HS-27A (cell line): ENCODE measurements at regions not wholly inside any gene's neighbourhood (a gene's known extent, or its start where the extent isn't known, plus 50 kb on each side); places are given as distances from the start of the nearest gene placed in this dataset.
"Not testable (repeated sequence)": the region's sequence is repeated elsewhere in the genome, so short reads cannot be mapped to it uniquely, and the experiment has no call there.

Experiments used
- DNase-seq: peaks from one replicate; pipeline ENCODE4 v3.0.0-alpha.2; 2012; ENCODE audit warnings: low read depth, missing footprints

DNA sequence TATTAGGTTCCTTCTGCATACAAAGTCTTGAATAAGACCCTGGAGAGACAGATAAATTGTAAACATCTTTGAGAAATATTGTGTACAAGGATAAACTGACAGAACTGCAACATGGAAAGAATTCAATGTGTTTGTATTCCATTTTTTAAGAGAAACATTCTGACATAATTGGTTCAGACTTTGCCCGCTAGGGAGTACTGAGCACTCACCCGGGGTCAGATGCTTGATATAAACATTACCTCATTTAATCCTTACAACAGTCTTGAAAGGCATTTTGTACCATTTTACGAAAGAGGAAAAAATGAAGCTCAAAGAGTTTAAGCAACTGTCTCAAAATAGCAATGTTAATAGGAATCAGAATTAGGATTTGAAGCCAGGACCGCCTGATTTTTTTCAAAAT lies 416.7 kb upstream of the CRIM1 start:
- no peak for DNase-seq

DNA sequence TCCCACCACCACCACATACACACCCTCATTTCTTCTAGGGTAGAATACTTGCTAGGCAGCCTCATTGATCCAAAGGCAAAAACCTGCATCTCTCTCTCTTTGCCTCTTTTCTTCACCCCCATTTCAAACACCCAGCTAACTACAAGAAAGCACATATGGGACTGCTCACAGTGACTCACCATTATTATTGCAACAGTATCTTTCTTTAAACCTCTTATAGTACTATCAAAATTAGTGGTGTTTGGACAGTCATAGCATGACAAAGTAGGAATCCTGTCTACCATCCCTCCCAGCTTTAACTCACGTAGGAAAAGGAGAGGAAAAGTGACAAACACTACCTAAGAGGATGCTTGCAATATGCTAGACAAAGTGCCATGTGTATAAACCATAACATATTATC lies 422.5 kb upstream of the CRIM1 start:
- no peak for DNase-seq

DNA sequence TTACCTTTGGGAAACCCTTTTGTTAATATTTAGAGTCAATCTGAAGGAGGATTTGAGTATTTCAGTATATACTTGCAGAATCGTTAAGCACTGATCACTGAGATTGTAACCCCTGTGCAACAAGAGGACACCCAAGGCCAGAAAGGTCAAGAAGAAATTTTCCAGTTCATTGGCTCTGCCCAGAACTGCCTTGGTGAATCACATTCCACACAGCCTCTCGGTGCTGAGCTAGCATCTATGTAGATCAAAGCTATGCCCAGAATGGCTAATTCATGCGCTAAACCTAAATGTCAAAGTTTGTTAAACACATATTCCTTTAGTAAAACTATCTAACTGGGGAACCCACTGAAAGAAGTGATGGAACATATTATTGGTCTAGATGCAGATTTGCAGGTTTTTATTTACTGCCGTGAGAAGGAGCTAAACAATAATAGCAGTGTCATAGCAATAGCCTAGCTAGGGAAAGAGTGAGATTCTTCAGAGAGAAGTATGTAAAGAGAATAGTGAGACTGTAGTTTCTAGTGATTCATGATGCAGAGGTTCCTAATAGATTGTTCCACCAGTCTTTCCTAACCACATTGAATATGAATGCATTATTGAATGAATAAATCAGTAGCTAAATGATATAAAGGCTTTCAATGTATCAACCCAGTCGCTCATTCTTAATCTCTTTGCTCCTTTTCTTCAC lies 423.2 kb upstream of the CRIM1 start:
- no peak for DNase-seq

DNA sequence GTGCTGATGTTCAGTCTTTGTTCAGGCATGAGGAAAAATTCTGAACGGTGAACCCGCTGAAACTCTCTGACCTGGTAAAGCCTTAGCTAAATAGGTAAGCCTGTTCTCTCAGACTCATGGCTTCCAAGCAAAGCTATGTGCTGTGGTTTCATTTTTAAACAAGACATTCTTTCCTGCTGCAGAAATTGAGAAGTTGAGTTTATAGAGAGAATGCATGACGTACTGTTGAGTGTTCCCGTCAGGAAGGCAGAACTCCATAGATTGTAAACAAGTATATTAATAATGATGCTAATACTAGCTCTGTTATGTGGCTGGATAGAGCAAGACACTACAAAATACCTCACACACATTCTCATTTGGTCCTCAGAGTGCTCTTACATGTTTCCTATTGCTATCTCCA lies 424.0 kb upstream of the CRIM1 start:
- DNase-seq, result no peak

DNA sequence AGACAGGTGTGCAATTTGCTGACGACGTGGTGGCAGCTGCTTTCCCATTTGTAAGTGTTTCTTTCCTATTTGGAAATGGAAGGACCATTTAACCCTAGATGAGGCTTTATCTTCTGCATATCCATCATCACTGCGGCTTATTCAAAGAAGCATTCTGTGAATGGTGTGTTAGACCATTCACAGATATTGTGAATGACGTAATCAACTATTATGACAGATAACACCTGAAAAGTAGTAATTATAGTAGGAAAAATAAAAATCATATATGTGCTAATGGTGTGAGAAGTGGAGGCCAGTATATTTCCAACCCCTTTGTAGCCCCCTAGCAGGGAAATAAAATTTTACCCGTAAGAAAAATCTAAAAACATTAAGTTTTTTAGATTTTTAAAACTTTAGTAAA lies 424.5 kb upstream of the CRIM1 start:
- no peak for DNase-seq

DNA sequence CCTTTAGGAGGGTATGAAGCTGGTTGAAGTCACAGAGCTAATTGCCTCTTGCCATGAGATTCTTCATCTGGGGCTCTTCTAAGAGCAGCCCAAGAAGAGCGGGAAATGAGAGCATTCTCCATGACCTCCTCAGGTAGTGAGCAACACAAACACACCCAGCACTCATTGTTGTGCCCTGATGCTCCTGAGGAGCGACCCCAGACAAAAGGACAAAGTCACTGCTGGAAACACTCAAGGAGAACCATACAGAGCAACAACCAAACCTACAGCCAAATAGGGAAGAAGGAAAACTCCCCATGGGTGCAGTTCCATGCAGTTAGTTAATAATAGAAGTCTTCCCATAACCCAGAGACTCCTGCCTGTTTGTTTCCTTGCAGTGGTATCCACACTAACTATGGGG lies 426.0 kb upstream of the CRIM1 start:
- no peak for DNase-seq

DNA sequence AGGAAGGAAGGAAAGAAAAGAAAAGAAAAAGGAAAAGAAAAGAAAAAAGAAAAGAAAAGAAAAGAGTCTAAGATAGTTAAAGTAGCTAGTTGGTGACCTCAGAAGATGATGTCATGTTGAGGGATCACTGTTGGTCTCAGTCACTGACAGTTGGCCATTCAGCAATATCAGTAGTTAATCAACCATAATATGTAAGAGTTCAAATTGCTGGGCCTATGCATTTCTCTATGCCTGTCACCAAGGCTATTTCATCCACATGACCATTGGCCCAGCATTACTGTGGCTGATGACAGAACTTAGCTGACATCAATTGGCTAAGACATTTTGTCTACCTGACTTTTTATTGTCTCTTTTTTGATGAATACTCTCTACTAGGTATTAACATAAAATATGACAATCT lies 435.5 kb upstream of the CRIM1 start:
- no peak for DNase-seq

DNA sequence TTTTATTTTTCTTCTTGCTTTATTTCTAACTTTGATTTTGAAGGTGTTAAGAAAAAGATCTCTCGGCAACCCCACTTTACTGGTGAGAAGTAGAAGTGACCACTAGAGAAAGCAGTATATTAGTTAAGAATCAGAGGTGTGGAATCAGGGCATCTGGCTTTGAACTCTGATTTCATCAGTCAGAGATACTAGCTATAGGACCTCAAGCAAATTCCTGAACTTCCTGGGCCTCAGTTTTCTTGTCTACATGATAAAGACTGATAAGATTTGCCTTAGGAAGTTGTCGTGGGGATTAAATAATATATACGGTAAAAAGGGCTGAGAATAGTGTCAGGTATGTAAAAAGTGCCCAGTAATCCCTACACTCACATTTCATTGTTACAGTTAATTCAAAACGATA lies 440.3 kb upstream of the CRIM1 start:
- no peak for DNase-seq

DNA sequence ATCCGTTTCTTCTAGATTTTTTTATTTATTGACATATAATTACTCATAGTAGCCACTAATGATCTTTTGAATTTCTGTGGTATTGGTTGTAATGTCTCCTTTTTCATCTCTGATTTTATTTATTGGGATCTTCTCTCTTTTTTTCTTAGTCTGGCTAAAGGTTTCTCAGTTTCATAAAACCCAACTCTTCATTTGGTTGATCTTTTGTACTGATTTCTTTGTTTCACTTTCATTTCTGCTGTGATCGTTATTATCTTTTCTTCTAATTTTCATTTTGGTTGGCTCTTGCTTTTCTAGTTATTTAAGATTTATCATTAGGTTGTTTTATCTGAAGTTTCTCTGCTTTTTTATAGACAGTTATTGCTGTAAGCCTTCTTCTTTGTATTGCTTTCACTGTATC lies 463.6 kb upstream of the CRIM1 start:
- no peak for DNase-seq

DNA sequence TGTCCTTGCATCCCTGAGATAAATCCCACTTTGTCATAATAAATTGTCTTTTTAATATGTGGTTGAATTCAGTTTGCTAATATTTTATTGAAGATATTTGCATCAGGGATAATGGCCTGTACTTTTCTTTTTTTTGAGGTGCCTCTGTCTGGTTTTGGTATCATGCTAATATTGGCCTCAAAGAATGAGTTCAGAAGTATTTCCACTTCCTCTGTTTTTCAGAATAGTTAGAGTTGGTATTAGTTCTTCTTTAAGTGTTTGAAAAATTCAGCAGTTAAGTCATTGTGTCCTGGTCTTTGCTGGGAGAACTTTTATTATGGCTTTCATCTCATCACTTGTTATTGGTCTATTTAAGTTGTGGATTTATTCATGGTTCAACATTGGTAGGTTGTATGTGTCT lies 464.1 kb upstream of the CRIM1 start:
- DNase-seq, result no peak

DNA sequence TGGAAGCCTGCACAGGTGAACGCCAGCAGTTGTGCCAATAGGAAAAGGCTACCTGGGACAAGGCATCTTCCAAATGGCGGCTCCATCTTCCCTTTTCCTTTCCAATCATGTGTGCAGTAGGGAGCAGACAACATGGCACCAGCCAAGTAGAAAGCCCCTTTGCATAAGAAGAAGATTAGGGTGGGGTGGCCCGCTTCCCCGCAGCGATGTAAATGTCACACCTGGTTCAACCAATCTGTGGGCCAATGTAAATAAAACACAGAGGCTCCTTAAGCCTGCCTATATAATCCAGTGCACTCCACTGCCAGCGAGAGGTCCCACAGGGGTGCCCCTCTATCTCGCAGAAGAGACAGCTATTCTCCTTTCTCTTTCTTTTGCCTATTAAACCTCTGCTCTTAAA lies 468.4 kb upstream of the CRIM1 start:
- DNase-seq, result no peak

DNA sequence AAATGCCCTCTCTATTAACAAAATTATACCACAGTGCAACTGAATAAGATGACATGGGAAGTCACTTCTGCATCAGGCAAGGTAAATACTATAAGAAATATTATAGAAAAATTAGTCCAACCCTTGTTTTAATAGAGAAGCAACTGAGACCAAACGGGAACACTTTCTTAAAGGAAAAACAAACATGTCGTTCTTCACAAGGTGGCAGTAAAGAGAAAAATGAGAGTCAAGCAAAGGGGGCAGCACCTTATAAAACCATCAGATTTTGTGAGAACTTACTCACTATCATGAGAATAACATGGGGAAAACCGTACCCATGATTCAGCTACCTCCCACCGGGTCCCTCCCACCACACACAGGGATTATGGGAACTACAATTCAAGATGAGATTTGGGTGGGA lies 481.7 kb upstream of the CRIM1 start:
- no peak for DNase-seq

DNA sequence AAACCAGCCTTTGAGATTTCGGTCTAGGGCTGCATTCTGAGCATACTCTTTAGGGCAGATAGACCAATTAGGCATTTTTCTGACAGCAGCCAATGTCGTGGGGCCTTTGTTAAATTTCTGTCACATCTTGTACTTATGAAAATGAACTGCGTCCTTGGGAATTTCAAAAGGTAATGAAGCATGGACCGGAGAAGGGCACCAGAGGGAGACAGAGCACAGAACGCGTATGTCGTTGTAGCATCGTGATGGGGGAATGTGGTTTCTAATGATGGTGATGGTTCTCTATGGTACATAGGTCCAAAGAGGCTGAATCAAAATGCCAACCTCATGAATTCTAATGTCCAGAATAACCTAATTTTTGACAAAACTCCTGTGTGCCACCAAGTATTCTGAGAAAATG lies 483.9 kb upstream of the CRIM1 start:
- no peak for DNase-seq

DNA sequence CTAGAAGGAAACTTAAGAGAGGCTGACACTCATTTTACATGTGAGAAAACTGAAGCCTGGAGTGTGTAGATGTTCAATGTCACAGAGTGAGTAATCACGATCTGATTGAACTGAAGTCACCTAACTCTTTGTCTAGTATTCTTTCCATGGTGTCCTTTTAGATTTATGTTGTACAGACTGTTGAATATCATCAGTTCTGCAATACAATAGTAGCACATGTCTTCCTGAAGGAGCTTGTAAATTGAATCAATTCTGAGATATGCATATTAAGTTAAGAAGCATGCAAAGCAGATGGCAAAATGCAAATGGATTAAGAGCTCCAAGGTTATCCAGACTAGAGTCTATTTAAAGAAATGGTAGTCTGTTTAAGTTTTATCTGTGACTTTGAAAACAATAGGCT lies 484.9 kb upstream of the CRIM1 start:
- DNase-seq, result no peak

DNA sequence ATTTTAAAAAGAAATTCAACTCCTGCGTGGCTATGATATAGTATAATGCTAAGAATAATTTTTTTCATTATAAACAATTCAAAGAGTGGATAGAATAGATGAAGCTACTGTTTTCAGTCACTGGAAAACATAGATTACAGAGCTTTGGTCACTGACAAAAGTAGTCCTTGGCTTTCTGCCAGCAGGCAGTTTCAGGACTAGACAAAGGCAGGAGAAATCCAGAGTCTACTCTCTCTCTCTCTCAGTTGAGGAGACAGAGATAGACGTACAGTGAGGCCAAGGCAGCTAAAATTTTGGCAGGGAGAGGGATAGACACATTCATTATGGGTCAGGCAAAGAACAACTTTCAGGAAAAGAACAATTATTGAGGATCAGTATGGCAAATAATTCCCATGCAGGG lies 491.4 kb upstream of the CRIM1 start:
- DNase-seq, result no peak

DNA sequence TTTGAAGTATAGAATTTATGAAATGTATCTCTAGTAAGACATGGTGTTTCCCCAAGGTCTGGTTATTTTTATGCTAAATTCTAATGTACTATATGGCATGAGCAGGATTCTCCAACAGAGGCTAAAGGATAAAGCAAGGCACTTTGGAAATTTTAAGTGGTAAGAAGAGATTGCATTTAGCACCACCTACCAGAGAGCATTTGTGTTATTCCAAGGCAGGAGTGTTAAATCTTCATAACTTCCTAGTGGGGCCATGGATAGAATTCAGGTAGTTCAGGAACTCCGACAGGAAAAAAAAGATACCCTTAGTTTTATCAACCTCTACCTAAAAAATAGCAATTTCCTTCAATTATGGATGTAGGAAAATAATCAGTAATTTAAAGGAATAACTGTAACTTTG lies 497.4 kb upstream of the CRIM1 start:
- DNase-seq, result no peak

DNA sequence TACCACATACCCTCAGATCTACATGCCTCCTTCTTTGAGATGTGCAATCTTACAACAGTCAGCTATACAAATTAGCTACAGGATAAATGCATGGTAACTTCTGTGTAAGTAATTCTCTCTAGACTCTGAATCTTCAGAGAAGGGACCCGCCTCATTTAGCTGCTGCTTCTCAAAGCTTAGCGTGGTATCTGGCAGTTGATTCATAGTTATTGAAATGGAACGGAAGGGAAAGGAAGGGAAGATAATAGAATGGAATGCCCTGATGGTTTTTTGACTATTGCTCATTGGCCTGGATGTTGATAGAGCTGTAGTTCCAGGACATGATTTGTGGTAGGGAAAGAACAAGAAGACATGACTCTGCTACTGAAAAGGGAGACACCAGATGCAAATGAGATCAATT lies 498.1 kb upstream of the CRIM1 start:
- no peak for DNase-seq

DNA sequence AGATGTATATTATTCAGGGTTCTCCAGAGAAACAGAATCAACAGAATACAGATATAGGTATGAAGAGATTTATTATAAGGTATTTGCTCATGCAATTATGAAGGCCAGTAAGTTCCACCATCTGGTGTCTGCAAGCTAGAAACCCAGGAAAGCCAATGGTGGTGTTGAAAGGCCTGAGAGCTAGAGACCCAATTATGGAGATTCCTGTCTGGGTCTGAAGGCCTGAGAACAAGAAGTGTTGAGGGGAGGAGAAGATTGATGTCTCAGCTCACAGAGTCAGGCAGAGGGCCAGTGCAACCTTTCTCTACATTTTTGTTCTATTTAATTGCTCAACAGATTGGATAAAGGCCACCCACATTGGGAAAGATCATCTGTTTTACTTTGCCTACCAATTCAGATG lies 524.2 kb upstream of the CRIM1 start:
- DNase-seq, result no peak

DNA sequence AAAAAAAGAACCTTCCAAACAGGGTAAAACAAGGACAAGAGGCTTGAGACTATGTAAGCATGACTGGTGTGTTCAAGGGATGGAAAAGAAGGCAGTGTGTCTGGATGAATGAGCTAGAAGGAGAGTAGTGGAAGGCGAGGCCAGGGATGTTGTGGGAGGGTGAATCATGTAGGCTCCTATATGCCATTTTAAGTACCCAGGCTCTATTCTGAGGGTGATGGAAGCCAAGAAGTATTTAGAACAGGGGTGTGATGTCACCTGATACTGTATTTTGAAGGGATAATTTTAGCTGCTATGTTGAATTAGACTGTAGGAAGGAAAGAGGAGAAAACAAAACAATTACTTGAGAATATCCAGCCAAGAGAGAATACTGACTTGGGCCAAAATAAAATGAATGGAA lies 524.7 kb upstream of the CRIM1 start:
- no peak for DNase-seq

DNA sequence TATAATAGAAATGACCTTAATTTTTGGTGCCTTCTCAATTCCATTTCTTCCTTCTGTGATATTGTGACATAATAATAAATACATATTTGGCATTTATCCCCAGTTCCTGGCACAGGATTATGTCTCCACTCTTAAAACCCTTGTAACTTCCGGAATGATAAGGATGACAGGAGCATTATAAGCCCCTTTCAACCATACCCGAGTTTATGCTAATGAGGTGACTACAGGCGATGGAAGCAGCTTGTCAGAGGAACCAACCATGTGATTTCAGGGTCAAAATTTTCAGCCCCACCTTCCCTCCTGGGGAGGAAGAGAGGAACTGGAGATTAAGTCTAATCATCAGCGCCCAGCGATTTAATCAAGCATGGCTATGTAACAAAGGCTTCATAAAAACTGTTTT lies 528.5 kb upstream of the CRIM1 start:
- DNase-seq, result no peak

DNA sequence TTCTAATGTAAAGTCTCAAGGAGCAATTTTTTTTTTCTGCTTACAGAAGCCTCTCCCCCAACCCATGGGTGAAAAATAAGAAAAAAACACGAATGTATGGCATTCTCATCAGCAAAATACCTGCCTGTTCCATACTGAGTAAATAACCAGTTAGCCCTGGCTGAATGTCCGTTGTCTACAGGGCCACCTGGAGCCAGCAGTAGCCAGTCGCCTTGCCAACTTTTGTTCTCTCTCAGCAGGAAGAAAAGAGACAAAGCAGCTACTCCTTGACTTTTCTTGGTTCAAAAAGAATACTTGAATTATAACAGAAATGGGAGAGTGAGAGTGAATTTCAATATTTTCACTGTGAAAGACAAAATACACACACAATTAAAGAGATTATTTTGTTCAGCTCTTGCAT lies 532.9 kb upstream of the CRIM1 start:
- DNase-seq, result no peak

DNA sequence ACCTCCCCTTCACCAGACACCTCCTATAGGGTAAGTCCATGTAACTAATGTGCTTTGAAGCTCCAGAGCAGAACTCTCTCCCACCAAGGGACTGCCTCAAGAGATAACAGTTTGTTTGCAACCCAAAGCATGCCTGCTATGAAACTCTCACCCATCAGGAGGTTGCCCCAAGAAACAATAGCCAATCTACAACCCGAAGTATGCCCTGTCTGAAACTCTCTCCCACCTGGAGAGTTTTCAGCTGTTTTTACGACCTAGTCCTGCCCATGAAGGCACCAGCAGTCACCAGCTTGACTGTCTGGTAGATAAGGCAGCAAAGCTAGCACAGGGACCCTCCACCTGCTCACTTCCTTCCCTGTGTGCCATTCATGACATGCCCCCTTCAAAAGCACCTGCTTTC lies 533.9 kb upstream of the CRIM1 start:
- no peak for DNase-seq

DNA sequence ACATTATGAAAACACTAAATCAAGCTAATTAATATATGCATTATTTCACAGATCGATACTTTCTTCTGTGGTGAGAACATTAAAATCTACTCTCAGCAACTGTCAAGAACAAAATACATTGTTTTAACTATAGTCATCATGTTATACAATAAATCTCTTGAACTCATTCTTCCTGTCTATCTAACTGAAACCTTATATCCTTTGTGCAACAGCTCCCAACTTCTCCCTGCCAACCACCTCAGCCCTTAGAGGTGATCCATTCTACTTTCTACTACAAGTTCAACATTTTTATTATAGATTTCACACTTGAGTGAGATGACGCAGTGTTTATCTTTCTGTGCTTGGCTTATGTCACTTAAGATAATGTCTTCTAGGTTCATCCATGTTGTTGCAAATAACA lies 535.2 kb upstream of the CRIM1 start:
- DNase-seq, result no peak

DNA sequence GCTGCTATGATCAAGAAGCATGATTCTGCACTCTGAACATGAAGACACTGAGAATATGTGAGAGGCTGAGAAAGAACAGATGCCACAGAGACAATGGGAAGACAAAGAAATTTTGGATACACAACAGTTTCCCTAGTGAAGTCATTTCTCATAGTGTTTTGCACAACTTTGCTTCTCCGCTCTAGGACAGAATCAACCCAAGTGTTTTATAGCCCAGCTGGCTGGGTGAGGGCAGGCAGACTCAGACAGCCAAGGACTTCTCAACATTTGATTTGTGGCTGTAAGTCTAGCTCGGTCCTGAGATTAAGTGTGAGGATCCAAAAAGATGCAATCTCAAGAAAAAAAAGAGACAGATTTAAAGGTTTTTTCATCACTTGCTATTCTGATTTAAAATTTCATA lies 536.5 kb upstream of the CRIM1 start:
- no peak for DNase-seq

DNA sequence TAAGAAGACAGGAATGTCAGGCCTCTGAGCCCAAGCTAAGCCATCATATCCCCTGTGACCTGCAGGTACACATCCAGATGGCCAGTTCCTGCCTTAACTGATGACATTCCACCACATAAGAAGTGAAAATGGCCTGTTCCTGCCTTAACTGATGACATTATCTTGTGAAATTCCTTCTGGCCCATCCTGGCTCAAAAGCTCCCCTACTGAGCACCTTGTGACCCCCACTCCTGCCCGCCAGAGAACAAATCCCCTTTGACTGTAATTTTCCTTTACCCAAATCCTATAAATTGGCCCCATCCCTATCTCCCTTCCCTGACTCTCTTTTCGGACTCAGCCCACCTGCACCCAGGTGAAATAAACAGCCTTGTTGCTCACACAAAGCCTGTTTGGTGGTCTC lies 537.2 kb upstream of the CRIM1 start:
- not testable (repeated sequence) for DNase-seq
